T47D (cell line): ENCODE measurements at regions not wholly inside any gene's neighbourhood (a gene's known extent, or its start where the extent isn't known, plus 50 kb on each side); places are given as distances from the start of the nearest gene placed in this dataset.

Experiments
- DNase-seq, 2 experiments: peaks; one replicate each; pipeline versions ENCODE4 v3.0.0 to v3.0.0-alpha.2; 2011 to 2012; ENCODE audit warnings: low read depth in 1 of 2, low spot score in 1 of 2
- JUND ChIP-seq: IDR thresholded peaks from 2 replicates; pipeline ENCODE4 v1.6.1; 2012; ENCODE audit warnings: low read depth
- in situ Hi-C: cut with HindIII; loops from 2 replicates; pipeline ENCODE4 v1.10.0; 2016; ENCODE audit warnings: low sequenced_read_pairs, low pct_unique_long_range_greater_than_20kb

- TF ChIP-seq JUND, result no peak
- DNase-seq, result no peak
- in situ Hi-C loops, result no loop called here
Measured at GRCh38 chr22:45061332-45061731, 51.5 kb upstream of the PHF21B start.

GRCh38 chr22:45064313-45065278, 54.8 kb upstream of the PHF21B start:
- in situ Hi-C loops, result no loop called here
- TF ChIP-seq JUND, result no peak

GRCh38 chr22:45065726-45066125, 55.9 kb upstream of the PHF21B start:
- in situ Hi-C loops, result no loop called here
- no peak for TF ChIP-seq JUND
- no peak for DNase-seq

More at GRCh38 chr22:45064313-45065278, 54.8 kb upstream of the PHF21B start:
- no peak for DNase-seq

GRCh38 chr22:45067731-45068130, 57.9 kb upstream of the PHF21B start:
- DNase-seq, result no peak
- TF ChIP-seq JUND, result no peak
- in situ Hi-C loops, result no loop called here

- in situ Hi-C loops, result no loop called here
- TF ChIP-seq JUND, result no peak
- DNase-seq, result no peak
Measured at GRCh38 chr22:45069925-45070324, 60.1 kb upstream of the PHF21B start.

GRCh38 chr22:45071618-45072017, 61.8 kb upstream of the PHF21B start:
- in situ Hi-C loops, result no loop called here
- TF ChIP-seq JUND, result no peak
- DNase-seq, result no peak

- in situ Hi-C loops, result no loop called here
- TF ChIP-seq JUND, result no peak
- DNase-seq, result no peak
Measured at GRCh38 chr22:45072322-45072903, 62.6 kb upstream of the PHF21B start.

- no peak for TF ChIP-seq JUND
- DNase-seq, result no peak
- in situ Hi-C loops, result no loop called here
Measured at GRCh38 chr22:45073064-45073463, 63.3 kb upstream of the PHF21B start.

GRCh38 chr22:45077286-45077685, 67.5 kb upstream of the PHF21B start:
- in situ Hi-C loops, result no loop called here
- DNase-seq, result no peak
- TF ChIP-seq JUND, result no peak

GRCh38 chr22:45077826-45078334, 68.1 kb upstream of the PHF21B start:
- DNase-seq, result no peak
- no peak for TF ChIP-seq JUND
- in situ Hi-C loops, result no loop called here

GRCh38 chr22:45082795-45083194, 73.0 kb upstream of the PHF21B start:
- in situ Hi-C loops, result no loop called here
- TF ChIP-seq JUND, result no peak
- DNase-seq, result peak in 1 of 2 experiments; percentile 12

GRCh38 chr22:45083659-45084305, 74.0 kb upstream of the PHF21B start:
- no peak for DNase-seq
- in situ Hi-C loops, result no loop called here
- no peak for TF ChIP-seq JUND

- no peak for TF ChIP-seq JUND
- in situ Hi-C loops, result no loop called here
- no peak for DNase-seq
Measured at GRCh38 chr22:45084400-45084920, 74.7 kb upstream of the PHF21B start.
